Activated CD8-positive, alpha-beta memory T cell treated with anti-CD3 and anti-CD28 coated beads for 4 hours (primary cell): ENCODE measurements at regions not wholly inside any gene's neighbourhood (a gene's known extent, or its start where the extent isn't known, plus 50 kb on each side); places are given as distances from the start of the nearest gene placed in this dataset.
"Not testable (repeated sequence)": the region's sequence is repeated elsewhere in the genome, so short reads cannot be mapped to it uniquely, and the experiment has no call there.

Experiments used
- DNase-seq, 2 donors: peaks; one replicate each; pipeline ENCODE4 v3.0.0-alpha.2; 2020; ENCODE audit warnings: low read depth in 2 of 2

- DNase-seq: no peak
Observed at GRCh38 chr9:75672478-75672877, 218.0 kb upstream of the PCSK5 start.

DNA sequence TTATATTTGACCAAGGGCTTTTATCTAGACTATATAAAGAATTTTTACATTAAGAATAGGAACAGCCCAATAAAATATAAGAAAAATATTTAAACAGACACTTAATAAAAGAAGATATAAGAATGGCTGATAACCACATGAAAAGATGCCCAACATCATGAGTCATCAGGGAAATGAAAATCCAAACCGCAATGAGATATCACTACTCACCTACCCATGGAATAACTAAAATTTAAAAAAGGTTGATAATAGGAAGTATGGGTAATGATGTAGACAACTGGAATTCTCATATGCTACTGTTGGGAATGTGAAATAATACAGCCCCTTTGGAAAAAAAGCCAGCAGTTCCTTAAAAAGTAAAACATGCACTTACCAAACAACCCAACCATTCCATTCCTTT lies 206.9 kb upstream of the PCSK5 start:
- no peak for DNase-seq

DNA sequence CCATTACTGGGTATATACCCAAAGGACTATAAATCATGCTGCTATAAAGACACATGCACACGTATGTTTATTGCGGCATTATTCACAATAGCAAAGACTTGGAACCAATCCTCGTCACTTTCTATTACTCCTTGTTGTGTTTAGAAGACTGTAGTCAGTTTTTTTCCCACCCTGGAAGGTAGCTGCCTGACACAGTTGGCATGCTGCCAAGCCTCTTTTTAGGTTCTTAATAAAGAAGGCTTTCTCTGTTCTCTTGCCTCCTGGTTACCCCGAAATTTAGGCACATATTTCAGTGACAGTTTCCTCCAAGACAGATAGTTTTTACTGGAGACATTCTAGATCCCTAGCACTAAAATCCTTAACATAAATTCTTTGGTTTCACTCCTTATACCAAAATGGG lies 205.4 kb upstream of the PCSK5 start:
- no peak for DNase-seq

- DNase-seq: no peak
Observed at GRCh38 chr9:75687359-75687953, 203.0 kb upstream of the PCSK5 start.

- DNase-seq: not testable (repeated sequence)
Observed at GRCh38 chr9:75690551-75690950, 199.9 kb upstream of the PCSK5 start.

DNA sequence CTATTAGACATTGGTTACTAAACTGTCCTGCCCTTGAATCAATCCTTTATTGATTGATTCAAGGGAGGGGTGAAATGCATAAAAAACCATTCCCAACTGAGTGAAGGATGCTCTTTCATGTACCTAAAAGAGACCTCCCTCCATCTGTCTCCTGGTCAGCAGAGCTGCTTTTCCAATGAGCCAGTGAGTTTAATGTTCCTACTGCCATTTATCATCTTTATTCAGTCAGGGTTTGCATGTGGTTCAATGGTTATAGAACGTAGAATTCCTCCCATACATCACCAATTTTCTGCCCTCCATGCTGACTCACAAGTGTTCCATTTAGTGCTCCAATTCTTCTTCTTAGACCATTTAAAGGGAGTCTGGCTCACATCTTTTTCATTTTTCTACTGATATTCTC lies 199.1 kb upstream of the PCSK5 start:
- no peak for DNase-seq

GRCh38 chr9:75692309-75692708 lies 198.2 kb upstream of the PCSK5 start:
- no peak for DNase-seq

DNA sequence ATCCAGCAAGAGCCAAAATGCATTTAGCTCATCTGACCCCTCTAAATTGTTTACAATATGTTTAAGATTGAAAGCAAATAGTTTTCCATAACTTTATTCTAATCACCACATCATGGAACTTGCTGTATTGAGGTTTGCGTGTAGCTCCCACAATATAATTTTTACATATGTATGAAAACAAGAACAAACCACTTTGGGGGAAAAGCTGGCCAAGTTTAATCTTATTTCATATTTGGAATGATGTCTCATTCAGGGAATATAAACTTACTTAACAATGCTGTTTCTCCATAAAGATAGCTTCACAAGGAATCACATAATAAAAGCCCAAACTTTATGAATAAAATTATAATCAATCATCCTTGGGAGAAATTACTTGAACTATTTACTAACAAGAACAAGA lies 194.6 kb upstream of the PCSK5 start:
- no peak for DNase-seq

DNA sequence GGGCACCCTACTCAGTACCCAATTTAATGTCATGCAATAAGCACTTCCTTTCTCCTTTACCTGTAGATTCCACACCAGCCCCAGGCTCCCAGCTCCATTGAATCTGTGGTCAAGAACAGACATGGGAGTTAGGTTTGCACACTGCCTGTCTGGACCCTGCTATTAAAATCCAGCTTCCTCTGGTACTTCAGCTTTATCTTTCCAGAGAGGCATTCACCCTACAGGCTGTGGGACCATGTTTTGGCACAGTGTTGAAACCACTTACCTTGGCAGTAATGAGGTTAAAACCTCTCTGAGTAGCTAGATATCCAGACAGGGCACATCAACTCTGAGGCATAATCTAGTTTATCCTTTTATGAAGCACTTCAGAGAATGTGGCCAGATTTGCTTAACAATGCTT lies 191.5 kb upstream of the PCSK5 start:
- no peak for DNase-seq

- no peak for DNase-seq
Observed at GRCh38 chr9:75699625-75700251, 190.7 kb upstream of the PCSK5 start.

GRCh38 chr9:75700252-75700640 lies 190.2 kb upstream of the PCSK5 start:
- DNase-seq: no peak

DNA sequence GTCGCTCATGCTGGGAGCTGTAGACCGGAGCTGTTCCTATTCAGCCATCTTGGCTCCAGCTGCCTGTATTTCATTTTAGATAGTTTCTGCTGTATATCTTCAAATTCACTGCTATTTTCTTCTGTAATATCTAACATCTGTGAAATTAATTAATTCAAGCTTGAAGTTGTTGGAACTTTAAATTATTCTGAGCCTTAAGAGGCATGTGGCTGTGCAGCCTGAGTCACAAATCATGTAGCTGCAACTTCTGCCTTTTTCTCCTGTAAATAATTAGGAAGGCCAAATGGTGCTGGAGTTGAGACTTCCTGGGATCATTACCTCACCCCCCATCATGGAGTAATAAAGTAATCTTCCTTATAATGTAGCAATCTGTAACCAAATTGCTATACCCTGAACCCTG lies 183.3 kb upstream of the PCSK5 start:
- no peak for DNase-seq

DNA sequence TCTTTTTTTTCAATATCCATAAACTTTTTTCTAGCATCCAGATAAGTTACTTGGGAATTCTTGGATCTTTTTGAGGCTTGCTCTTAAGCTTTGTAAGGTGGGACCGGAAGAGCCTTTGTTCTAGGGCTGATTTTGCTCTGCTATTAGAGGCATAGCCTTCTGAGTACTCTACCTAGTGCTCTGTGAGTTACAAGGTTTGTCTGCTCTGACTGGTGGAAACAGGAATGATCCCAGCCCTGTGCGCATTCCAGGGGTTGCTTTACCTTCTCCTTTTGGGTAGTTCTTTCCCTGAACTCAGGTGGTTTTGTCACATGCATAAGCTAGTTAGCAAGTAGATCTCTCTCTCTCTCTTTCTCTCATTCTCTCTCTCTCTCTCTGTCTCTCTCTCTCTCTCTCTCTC lies 180.8 kb upstream of the PCSK5 start:
- DNase-seq: no peak

GRCh38 chr9:75712700-75713099 lies 177.8 kb upstream of the PCSK5 start:
- DNase-seq: no peak

GRCh38 chr9:75713335-75713734 lies 177.1 kb upstream of the PCSK5 start:
- no peak for DNase-seq

DNA sequence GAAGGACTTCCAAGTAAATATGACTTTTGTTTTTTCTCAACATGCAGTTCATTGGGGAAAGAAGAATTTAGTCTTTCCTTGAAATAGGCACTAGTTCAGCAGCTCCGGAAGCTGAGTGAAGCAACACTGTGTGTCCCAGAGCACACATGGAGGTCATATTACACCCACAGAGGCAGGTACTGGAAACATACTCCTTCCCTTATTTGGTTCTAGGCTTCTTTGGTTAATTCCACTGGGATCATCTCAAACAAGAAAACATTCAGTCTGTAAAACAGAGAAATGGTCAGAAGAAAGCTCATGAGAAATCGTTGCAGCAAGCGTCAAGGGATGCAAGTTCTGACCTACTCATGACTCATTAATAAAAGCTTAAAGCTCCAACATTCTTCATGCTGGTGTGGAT lies 175.1 kb upstream of the PCSK5 start:
- no peak for DNase-seq

GRCh38 chr9:75718677-75719076 lies 171.8 kb upstream of the PCSK5 start:
- DNase-seq: no peak

DNA sequence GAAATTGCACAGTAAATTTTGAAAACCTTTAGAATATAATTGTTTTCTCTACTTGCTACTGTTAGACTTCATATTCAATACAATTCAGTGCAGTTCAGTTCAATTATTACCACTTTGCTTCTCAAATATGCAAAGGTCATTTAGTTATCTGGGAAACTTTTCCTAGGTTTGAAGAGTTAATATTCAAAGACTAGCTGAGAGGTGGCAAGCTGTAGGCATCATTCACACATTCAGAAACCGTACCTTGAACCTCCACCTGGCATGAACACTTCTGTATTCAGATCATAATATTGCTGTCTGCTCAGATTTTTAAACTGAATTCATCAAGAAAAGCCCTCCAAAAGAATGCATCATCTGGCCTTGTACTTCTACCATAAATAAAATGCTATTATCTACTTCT lies 162.1 kb upstream of the PCSK5 start:
- no peak for DNase-seq

DNA sequence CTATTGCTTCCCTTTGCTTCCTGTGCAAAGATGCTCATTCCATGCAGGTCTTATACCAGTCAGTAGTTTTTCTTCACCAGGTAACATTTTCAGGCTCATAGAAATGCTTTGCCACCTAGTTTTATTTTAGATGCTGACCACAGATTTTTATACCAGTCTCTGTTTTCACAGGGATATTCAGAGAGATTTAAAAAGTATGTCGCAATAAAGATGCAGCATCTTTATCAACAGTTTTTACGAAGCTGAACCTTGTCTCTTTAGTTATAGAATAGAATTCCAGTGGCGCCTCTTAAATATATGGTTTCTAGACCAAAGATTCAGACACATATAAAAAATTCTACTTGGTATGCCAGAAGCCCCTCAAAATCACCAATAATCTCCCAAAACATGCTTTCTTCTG lies 155.7 kb upstream of the PCSK5 start:
- no peak for DNase-seq

DNA sequence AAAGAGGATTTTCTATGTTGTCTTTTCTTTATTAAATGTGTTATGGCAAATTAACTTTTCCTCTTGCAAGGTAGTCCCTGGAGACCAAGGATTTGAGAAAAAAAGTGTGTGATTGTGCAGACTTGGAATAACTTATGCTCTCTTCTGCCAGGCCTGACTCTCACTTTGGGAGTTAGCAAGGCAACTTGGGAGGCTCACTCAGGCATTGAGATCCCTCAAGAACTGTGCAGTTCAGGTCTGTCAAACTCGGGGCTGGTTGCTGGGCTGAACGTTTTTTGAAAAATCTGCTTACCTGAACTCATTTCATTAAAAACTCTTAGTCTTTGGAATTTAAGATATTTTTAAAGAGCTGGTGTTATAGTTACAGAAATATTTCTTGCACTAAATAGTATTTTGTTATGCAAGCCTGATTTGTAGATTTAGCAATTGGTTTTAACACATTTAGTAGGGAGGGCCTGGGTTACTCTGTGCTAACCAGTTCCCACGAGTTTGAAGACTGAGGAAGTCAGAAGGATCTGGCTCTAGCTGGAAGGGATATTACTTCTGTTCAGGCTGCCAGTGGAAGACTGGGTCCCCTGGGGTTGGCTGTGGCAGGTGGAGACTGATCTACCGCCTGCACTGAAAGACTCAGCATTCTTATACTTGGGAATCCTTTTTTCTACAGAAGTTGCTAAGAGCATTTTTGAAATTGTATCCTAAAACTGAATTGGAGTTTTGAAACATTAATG lies 150.4 kb upstream of the PCSK5 start:
- DNase-seq: no peak

GRCh38 chr9:75743855-75744254 lies 146.6 kb upstream of the PCSK5 start:
- DNase-seq: no peak

GRCh38 chr9:75754080-75754479 lies 136.4 kb upstream of the PCSK5 start:
- DNase-seq: no peak

- no peak for DNase-seq
Observed at GRCh38 chr9:75775166-75775565, 115.3 kb upstream of the PCSK5 start.
